ENCODE measurements at regions not wholly inside any gene's neighbourhood (a gene's known extent, or its start where the extent isn't known, plus 50 kb on each side); places are given as distances from the start of the nearest gene placed in this dataset.

GRCh38 chr1:209406595-209406994, 176.9 kb upstream of the CAMK1G start:
- no peak for TF ChIP-seq CTCF (conservative IDR thresholded peaks at IDR 0.05)
- TF ChIP-seq EZH2 (IDR thresholded peaks at IDR 0.05; ENCODE audit: low read depth) = no peak
- H4K20me1 ChIP-seq (ENCODE audit: insufficient read depth) = no peaks in the 10 kb centered on the region
- H2AFZ ChIP-seq = no peak overlapping the region
- no peaks in the 10 kb centered on the region for H3K36me3 ChIP-seq (ENCODE audit: low read depth)
- H3K79me2 ChIP-seq (ENCODE audit: low read depth) = no peaks in the 10 kb centered on the region
- peak overlapping the region; percentile 97 for H3K27ac ChIP-seq
- ChIA-PET CTCF (interaction anchor here (0.5 to 0.6 kb wide), 2 partner anchors 25 to 1827 kb away, joined by 3 to 4 read pairs; no protein-coding TSS in a partner anchor), POLR2A (ENCODE audit: unreplicated experiment) (interaction anchor here (0.6 kb wide), 2 partner anchors 24 to 421 kb away, joined by 3 to 4 read pairs; no protein-coding TSS in a partner anchor)
- no peaks in the 10 kb centered on the region for H3K9me3 ChIP-seq (ENCODE audit: insufficient read depth, low read depth)
- peaks cover 72% of the 10 kb centered on the region for H3F3A ChIP-seq (ENCODE audit: insufficient read depth, low read depth)
- peaks cover 97% of the 10 kb centered on the region for H3K4me1 ChIP-seq (replicated peaks; ENCODE audit: insufficient read depth)
- no peaks in the 10 kb centered on the region for H3K9me2 ChIP-seq (ENCODE audit: insufficient read depth)
- intact Hi-C loops (cut with micrococcal nuclease; ENCODE audit: unreplicated experiment) = no loop called here
- H3K4me3 ChIP-seq = no peak overlapping the region
- no TSS peak for BruUV-seq (replicated peaks)
- H3K27me3 ChIP-seq (ENCODE audit: insufficient read depth, low read depth) = no peaks in the 10 kb centered on the region
- no peak for DNase-seq
- peak overlapping the region; percentile 77 for H3K4me2 ChIP-seq

GRCh38 chr1:209409780-209410179, 173.7 kb upstream of the CAMK1G start:
- intact Hi-C loops (cut with micrococcal nuclease; ENCODE audit: unreplicated experiment) = loop anchor here (1.0 kb wide), 3 partner anchors 11 to 24 kb away; no protein-coding TSS in a partner anchor
- no peaks in the 10 kb centered on the region for H3K36me3 ChIP-seq (ENCODE audit: low read depth)
- H3K4me2 ChIP-seq = peak overlapping the region; percentile 57
- H2AFZ ChIP-seq = no peak overlapping the region
- ChIA-PET POLR2A (ENCODE audit: unreplicated experiment) (interaction anchor here (0.6 to 1.0 kb wide), 4 partner anchors 11 to 32 kb away, joined by 3 to 12 read pairs (median 5); no protein-coding TSS in a partner anchor), CTCF (no interaction called here)
- H3K9me2 ChIP-seq (ENCODE audit: insufficient read depth) = no peaks in the 10 kb centered on the region
- TF ChIP-seq CTCF (conservative IDR thresholded peaks at IDR 0.05) (no peak), EZH2 (IDR thresholded peaks at IDR 0.05; ENCODE audit: low read depth) (no peak)
- no TSS peak for BruUV-seq (replicated peaks)
- peak overlapping the region; percentile 97 for H3K27ac ChIP-seq
- DNase-seq = peak; percentile 56 to 99
- H3K4me1 ChIP-seq (replicated peaks; ENCODE audit: insufficient read depth) = peaks cover 80% of the 10 kb centered on the region
- no peak overlapping the region for H3K4me3 ChIP-seq
- no peaks in the 10 kb centered on the region for H3K79me2 ChIP-seq (ENCODE audit: low read depth)
- no peaks in the 10 kb centered on the region for H4K20me1 ChIP-seq (ENCODE audit: insufficient read depth)
- no peaks in the 10 kb centered on the region for H3K9me3 ChIP-seq (ENCODE audit: insufficient read depth, low read depth)
- H3K27me3 ChIP-seq (ENCODE audit: insufficient read depth, low read depth) = no peaks in the 10 kb centered on the region
- H3F3A ChIP-seq (ENCODE audit: insufficient read depth, low read depth) = peaks cover 55% of the 10 kb centered on the region

- no peaks in the 10 kb centered on the region for H3K9me3 ChIP-seq (ENCODE audit: insufficient read depth, low read depth)
- H3K4me3 ChIP-seq = no peak overlapping the region
- H3K9me2 ChIP-seq (ENCODE audit: insufficient read depth) = no peaks in the 10 kb centered on the region
- H3K4me1 ChIP-seq (replicated peaks; ENCODE audit: insufficient read depth) = peaks cover 80% of the 10 kb centered on the region
- H4K20me1 ChIP-seq (ENCODE audit: insufficient read depth) = no peaks in the 10 kb centered on the region
- peak overlapping the region; percentile 27 for H3K4me2 ChIP-seq
- no peaks in the 10 kb centered on the region for H3K36me3 ChIP-seq (ENCODE audit: low read depth)
- intact Hi-C loops (cut with micrococcal nuclease; ENCODE audit: unreplicated experiment) = no loop called here
- POLR2A ChIA-PET (ENCODE audit: unreplicated experiment) = no interaction called here
- no peak for TF ChIP-seq CTCF (conservative IDR thresholded peaks at IDR 0.05)
- no peak for TF ChIP-seq EZH2 (IDR thresholded peaks at IDR 0.05; ENCODE audit: low read depth)
- CTCF ChIA-PET = interaction anchor here (0.6 kb wide), 1 partner anchor 17 kb away, joined by 3 read pairs; no protein-coding TSS in a partner anchor
- no TSS peak for BruUV-seq (replicated peaks)
- H3K79me2 ChIP-seq (ENCODE audit: low read depth) = no peaks in the 10 kb centered on the region
- no peaks in the 10 kb centered on the region for H3K27me3 ChIP-seq (ENCODE audit: insufficient read depth, low read depth)
- H3K27ac ChIP-seq = peak overlapping the region; percentile 28
- no peak overlapping the region; the same call in 1 of the 2 replicates for H2AFZ ChIP-seq
- peaks cover 49% of the 10 kb centered on the region for H3F3A ChIP-seq (ENCODE audit: insufficient read depth, low read depth)
- DNase-seq = no peak
Observed at GRCh38 chr1:209411491-209411929, 172.0 kb upstream of the CAMK1G start.

All from PC-9 (cell line).